GM23248 (cell line): ENCODE measurements at regions not wholly inside any gene's neighbourhood (a gene's known extent, or its start where the extent isn't known, plus 50 kb on each side); places are given as distances from the start of the nearest gene placed in this dataset.

Source experiments
- EZH2 ChIP-seq: fragments of 200-600 bp; sonication (generic); IDR thresholded peaks from 2 replicates; pipeline ENCODE4 v1.6.1; 2018; ENCODE audit warnings: antibody characterized with exemption, mild to moderate bottlenecking; ENCODE audit not compliant: insufficient read depth, poor library complexity, severe bottlenecking
- EZH2phosphoT487 ChIP-seq: fragments of 200-600 bp; sonication (generic); IDR thresholded peaks from 2 replicates; pipeline ENCODE4 v1.6.1; 2018; ENCODE audit warnings: antibody characterized with exemption, moderate library complexity, mild to moderate bottlenecking, low read depth; ENCODE audit not compliant: insufficient read depth

GRCh38 chr18:79581406-79581805 is 98.2 kb upstream of the CTDP1 start:
- TF ChIP-seq EZH2phosphoT487 (no peak), EZH2 (no peak)
